Muscle layer of duodenum (tissue), 2 donors: ENCODE measurements at regions not wholly inside any gene's neighbourhood (a gene's known extent, or its start where the extent isn't known, plus 50 kb on each side); places are given as distances from the start of the nearest gene placed in this dataset.
"Not testable (repeated sequence)": the region's sequence is repeated elsewhere in the genome, so short reads cannot be mapped to it uniquely, and the experiment has no call there.

ENCODE experiments used
- H3K27ac ChIP-seq: one replicate; pipeline ENCODE4 v1.7.0; 2013; ENCODE audit warnings: mild to moderate bottlenecking, low read length
- H3K27me3 ChIP-seq: one replicate; pipeline ENCODE4 v1.7.0; 2013; ENCODE audit warnings: low read depth, mild to moderate bottlenecking, control low read depth, low read length
- H3K36me3 ChIP-seq, 2 donors: one replicate each; pipeline ENCODE4 v1.7.0; 2013; ENCODE audit warnings: low read length in 2 of 2, control low read depth in 1 of 2, mild to moderate bottlenecking in 1 of 2; ENCODE audit not compliant: insufficient read depth in 2 of 2, control insufficient read depth in 1 of 2
- H3K4me1 ChIP-seq, 2 donors: one replicate each; pipeline ENCODE4 v1.7.0; 2013; ENCODE audit warnings: low read length in 2 of 2, mild to moderate bottlenecking in 2 of 2, control low read depth in 1 of 2, moderate library complexity in 1 of 2; ENCODE audit not compliant: insufficient read depth in 2 of 2, control insufficient read depth in 1 of 2
- H3K4me3 ChIP-seq, 2 donors: one replicate each; pipeline ENCODE4 v1.7.0; 2013; ENCODE audit warnings: low read length in 2 of 2, low read depth in 1 of 2, mild to moderate bottlenecking in 1 of 2
- H3K9me3 ChIP-seq, 2 donors: one replicate each; pipeline ENCODE4 v1.7.0; 2013; ENCODE audit warnings: low read length in 2 of 2, control low read depth in 1 of 2, mild to moderate bottlenecking in 1 of 2; ENCODE audit not compliant: control insufficient read depth in 1 of 2
- donor health status: healthy.

DNA sequence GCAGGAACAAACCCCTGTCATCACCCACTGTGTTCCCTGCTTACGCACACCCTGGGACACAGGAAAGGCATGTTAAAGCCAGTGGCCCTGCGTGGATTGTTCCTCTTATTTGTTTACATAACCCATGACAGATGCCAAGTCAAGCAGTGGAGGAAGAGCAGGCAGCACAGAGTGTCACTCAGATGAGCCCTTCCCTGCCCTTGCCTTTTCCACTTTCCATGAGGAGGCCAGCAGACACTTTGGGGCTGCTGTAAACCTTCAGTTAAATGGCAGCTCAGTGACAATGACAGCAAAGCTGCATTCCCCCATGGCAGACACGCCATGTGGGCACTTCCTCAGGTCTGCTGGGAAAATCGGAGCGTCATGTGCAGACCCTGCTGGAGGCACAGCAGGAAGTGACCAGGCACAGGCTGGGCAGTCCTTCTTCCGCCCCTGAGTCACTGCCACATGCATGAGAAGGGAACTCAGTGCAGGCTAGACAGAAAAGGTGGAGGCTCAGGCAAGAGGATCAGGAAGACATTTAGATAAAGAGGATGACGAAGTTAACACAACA, 216.8 kb upstream of the PIK3R1 start:
- H3K27me3 ChIP-seq: no peaks in the 10 kb centered on the region
- no peak overlapping the region for H3K27ac ChIP-seq
- no peak overlapping the region for H3K4me3 ChIP-seq
- H3K36me3 ChIP-seq: no peaks in the 10 kb centered on the region
- no peaks in the 10 kb centered on the region for H3K9me3 ChIP-seq
- no peaks in the 10 kb centered on the region for H3K4me1 ChIP-seq

DNA sequence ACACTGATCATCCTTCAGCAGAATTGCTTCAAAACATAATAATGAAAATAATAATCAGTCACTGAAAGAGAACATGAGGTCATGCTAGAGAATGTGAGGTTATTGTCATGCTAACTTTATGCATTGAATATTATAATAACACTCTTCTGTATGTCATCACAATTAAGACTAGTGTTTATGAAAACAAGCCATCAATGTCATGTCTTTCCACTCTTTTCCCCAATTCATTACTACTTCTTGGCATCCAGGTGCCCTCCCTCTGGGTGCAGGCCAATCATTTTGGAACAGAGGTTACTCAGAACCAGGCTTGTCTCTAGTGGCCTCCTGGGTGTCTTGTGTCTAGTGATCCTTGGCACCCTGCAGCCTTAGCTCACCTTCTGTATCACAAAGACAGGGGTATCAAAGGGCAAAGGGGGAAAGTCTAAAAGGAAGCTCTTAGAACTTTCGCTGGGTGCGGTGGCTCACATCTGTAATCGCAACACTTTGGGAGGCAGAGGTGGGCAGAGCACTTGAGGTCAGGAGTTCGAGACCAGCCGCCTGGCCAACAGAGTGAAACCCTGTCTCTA, 217.6 kb upstream of the PIK3R1 start:
- Histone ChIP-seq H3K4me3 (no peak overlapping the region), H3K4me1 (no peaks in the 10 kb centered on the region), H3K27ac (no peak overlapping the region), H3K27me3 (no peaks in the 10 kb centered on the region), H3K36me3 (no peaks in the 10 kb centered on the region), H3K9me3 (no peaks in the 10 kb centered on the region)

DNA sequence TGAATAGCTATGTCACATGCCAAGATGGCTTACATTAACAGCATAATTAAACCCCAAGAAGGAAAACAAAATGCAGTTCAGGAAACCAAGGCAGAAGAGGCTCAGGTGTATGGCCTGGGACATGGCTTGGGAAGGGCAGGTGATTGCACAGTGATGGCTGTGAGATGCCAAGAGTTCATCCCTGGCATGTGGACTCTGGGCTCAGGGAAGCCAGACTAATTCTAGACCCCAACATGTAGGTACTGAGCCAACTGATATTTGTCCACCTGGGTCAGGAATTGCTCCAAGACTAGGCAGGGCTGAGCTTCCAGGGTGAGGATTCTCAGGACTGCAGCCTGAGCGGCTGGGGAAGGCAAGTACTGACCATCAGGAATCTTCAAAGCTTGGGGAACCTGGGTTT, 218.4 kb upstream of the PIK3R1 start:
- no peaks in the 10 kb centered on the region for H3K27me3 ChIP-seq
- no peaks in the 10 kb centered on the region for H3K4me1 ChIP-seq
- no peaks in the 10 kb centered on the region for H3K36me3 ChIP-seq
- H3K9me3 ChIP-seq: no peaks in the 10 kb centered on the region
- no peak overlapping the region for H3K4me3 ChIP-seq
- no peak overlapping the region for H3K27ac ChIP-seq

DNA sequence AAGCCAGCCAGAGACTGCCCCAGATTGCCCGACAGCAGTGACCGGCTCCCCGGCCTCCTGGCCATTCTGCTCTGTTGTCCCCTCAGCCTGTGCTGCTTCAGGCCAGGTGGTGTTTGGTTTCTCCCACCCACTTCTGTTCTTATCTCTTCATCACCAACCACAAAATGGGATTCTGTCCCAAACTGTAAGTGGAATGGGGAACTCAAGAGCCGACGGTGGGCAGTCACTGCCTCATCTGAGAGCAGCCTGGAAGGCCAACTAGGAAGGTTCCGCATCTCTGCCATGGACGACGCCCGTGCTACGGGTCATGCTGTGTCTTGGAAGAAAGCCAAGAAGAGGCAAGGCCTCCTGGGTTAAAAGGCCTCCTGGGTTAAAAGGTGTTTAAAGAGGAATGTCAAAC, 219.0 kb upstream of the PIK3R1 start:
- H3K27me3 ChIP-seq: no peaks in the 10 kb centered on the region

DNA sequence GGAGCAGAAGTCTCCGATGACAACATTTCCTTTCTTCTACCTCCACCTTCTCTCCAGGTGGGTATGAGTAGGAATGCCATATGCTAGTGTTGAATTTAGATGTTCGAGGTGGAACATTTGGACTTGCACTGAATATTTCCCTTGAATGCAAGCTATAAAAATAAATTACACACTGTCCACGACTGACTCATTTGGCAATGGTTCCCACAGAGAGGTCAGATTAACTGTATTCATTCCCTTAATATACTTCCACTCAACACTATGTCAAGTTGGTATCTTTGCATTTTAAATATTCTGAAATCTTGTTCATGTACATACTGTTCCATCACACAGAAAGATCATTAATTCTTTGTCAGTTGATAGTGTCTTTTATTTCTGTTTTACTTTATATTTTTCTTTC, 222.6 kb upstream of the PIK3R1 start:
- Histone ChIP-seq H3K27ac (no peak overlapping the region), H3K4me1 (no peaks in the 10 kb centered on the region)

More for the DNA sequence above, 219.0 kb upstream of the PIK3R1 start:
- Histone ChIP-seq H3K27ac (no peak overlapping the region), H3K4me1 (no peaks in the 10 kb centered on the region), H3K4me3 (no peak overlapping the region), H3K36me3 (no peaks in the 10 kb centered on the region), H3K9me3 (no peaks in the 10 kb centered on the region)

DNA sequence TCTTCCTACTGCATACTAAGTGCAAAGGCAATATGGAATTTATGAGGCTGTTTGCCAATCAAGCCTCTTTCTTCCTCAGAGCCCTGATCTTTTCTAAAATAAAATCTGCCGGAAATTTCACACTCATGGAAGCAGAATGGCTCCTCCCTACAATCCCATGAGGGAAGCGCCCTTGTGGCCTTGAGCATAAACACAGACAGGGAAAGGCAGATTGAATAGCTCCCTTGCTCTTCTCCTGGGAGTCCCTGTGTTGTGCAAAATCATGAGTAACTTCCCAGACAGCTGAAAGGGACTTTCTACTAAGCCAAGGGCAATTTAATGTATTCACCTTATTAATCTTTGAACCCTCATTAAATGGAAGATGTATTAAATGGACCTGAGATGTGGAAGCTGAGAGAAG, 226.1 kb upstream of the PIK3R1 start:
- H3K9me3 ChIP-seq: no peaks in the 10 kb centered on the region
- no peaks in the 10 kb centered on the region for H3K27me3 ChIP-seq
- no peaks in the 10 kb centered on the region for H3K36me3 ChIP-seq
- no peak overlapping the region for H3K27ac ChIP-seq
- H3K4me1 ChIP-seq: no peaks in the 10 kb centered on the region
- H3K4me3 ChIP-seq: no peak overlapping the region

More for the DNA sequence above, 222.6 kb upstream of the PIK3R1 start:
- Histone ChIP-seq H3K4me3 (no peak overlapping the region), H3K27me3 (no peaks in the 10 kb centered on the region), H3K9me3 (no peaks in the 10 kb centered on the region), H3K36me3 (no peaks in the 10 kb centered on the region)

DNA sequence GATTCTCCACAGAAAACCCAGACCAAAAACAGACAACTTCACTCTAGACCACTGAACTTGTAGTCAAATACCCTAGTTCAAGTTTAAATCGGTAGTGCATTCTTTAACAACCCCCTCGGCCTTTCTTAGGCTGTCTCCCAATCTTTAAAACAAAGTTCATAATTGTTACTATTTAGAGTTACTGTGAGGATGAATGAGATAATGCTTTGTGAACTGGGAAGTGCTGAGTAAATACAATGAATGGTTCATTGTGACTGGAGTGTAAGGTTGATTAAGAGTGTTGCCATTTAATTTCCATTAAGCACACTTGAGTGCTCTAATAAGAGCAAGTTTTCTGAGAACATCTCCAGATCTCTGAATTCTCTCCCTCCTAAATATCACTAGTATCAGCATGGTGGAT, 228.8 kb upstream of the PIK3R1 start:
- no peaks in the 10 kb centered on the region for H3K4me1 ChIP-seq
- no peaks in the 10 kb centered on the region for H3K36me3 ChIP-seq
- no peaks in the 10 kb centered on the region for H3K27me3 ChIP-seq
- H3K4me3 ChIP-seq: no peak overlapping the region
- no peaks in the 10 kb centered on the region for H3K9me3 ChIP-seq
- H3K27ac ChIP-seq: no peak overlapping the region

DNA sequence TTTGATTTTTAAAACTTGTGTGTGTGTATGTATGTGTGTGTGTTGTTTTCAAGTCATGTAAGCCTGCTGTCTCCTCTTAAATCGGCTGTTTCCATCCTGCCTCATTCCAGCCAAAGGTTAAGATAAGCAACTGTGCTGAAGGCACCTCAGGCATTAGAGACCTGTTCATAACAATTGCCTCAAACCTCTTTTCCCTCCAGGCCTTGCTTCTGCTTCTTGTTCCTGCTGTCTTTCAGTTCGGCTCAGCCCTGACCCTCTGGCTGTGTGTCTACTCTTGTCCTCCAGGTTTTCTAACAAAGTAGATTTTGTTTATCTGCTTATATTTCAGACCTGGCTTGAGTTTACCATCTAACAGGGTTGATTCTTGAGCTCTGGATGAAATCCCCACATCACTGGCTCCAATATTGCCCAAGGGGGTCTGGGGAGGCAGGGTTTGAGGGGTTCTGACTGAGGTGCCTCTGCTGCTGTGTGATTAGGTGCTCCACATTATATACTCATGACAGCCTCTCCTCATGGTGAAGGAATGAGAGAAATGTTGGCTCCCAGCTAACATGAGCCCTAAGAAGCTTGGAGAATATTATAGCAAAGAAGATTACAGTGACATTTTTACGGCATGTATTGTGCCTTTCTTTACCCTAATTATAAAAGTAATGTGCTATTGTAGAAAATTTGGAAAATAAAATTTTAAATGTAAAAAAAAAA, 229.7 kb upstream of the PIK3R1 start:
- peak overlapping the region; percentile 49 for H3K27ac ChIP-seq
- no peaks in the 10 kb centered on the region for H3K27me3 ChIP-seq
- H3K36me3 ChIP-seq: no peaks in the 10 kb centered on the region
- H3K4me3 ChIP-seq: no peak overlapping the region
- no peaks in the 10 kb centered on the region for H3K9me3 ChIP-seq
- H3K4me1 ChIP-seq: no peaks in the 10 kb centered on the region

DNA sequence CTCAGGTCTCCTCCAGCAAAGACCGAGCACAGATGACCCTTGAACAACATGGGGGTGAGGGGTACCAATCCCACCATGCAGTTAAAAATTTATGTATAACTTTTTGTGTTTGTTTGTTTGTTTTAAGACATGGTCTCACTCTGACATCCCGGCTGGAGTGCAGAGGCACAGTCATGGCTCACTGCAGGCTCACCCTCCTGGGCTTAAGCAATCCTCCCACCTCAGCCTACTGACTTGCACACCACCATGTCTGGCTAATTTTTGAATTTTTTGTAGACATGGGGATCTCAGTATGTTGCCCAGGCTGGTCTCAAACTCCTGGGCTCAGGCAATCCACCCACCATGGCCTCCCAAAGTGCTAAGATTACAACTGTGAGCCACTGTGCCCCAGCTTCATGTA, 231.0 kb upstream of the PIK3R1 start:
- Histone ChIP-seq H3K9me3 (no peaks in the 10 kb centered on the region), H3K4me3 (no peak overlapping the region), H3K4me1 (peaks cover 0 to 6% of the 10 kb centered on the region in 2 donors), H3K36me3 (no peaks in the 10 kb centered on the region), H3K27ac (no peak overlapping the region), H3K27me3 (no peaks in the 10 kb centered on the region)

DNA sequence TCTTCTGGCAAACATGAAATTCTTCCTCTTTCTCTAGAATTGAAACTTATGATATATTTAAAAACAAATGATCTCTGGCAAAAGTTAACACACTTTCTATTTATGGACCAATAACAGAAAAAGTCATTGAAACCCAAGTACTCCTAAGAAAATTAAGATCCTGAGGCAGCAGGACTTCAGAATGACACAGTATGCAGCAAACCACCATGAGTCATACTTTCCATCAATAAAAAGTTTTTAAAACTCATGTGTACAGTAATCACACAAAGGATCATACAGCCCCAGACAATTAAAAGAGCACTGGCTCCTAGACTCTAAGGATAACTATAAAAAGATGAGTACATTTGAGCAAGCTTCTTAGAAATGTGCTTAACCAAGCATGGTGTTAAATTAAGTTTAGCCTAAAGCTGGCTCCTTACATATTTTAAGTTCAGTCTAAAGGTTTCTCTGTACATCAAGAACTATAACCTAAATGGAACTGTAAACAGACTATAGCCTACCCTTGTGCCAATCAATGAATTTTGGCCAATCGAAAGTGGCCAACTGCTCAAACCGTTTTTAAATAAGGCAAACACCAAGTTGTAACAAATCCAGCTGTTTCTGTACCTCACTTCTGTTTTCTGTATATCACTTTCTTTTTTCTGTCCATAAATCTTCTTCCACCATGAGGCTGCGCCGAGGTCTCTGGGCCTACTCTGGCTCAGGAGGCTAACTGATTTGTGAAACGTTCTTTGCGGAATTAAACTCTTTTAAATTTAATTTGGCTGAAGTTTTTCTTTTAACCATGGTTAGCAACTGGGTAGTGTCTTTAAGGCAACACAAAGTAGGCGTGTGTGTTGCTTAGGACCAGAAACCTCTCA, 232.1 kb upstream of the PIK3R1 start:
- Histone ChIP-seq H3K36me3 (no peaks in the 10 kb centered on the region), H3K4me1 (peaks cover 0 to 6% of the 10 kb centered on the region in 2 donors), H3K4me3 (no peak overlapping the region), H3K9me3 (no peaks in the 10 kb centered on the region), H3K27me3 (no peaks in the 10 kb centered on the region), H3K27ac (no peak overlapping the region)

DNA sequence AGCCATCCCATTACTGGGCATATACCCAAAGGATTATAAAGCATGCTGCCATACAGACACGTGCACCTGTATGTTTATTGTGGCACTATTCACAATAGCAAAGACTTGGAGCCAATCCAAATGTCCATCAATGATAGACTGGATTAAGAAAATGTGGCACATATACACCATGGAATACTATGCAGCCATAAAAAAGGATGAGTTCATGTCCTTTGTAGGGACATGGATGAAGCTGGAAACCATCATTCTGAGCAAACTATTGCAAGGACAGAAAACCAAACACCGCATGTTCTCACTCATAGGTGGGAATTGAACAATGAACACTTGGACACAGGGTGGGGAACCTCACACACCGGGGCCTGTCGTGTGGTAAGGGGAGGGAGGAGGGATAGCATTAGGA, 233.4 kb upstream of the PIK3R1 start:
- not testable (repeated sequence) for H3K27me3 ChIP-seq, H3K27ac ChIP-seq, H3K36me3 ChIP-seq, H3K4me3 ChIP-seq, H3K9me3 ChIP-seq
- peaks cover 0 to 13% of the 10 kb centered on the region in 2 donors for H3K4me1 ChIP-seq
